ENCODE measurements at regions not wholly inside any gene's neighbourhood (a gene's known extent, or its start where the extent isn't known, plus 50 kb on each side); places are given as distances from the start of the nearest gene placed in this dataset.

- POLR2A ChIA-PET = no interaction called here
Observed at GRCh38 chr10:21034241-21034640, 137.1 kb upstream of the NEBL start.

GRCh38 chr10:21032587-21033319 is 135.6 kb upstream of the NEBL start:
- CTCF ChIA-PET = interaction anchor here (0.6 kb wide), 1 partner anchor 101 kb away, joined by 3 read pairs; no protein-coding TSS in a partner anchor
- POLR2A ChIA-PET = no interaction called here
- no peak for DNase-seq (ENCODE audit: extremely low spot score)
- no peak for TF ChIP-seq CTCF (IDR thresholded peaks at IDR 0.05; ENCODE audit: control extremely low read depth, extremely low read depth, low read depth, missing control alignments)

More at GRCh38 chr10:21034241-21034640, 137.1 kb upstream of the NEBL start:
- CTCF ChIA-PET = interaction anchor here (0.8 kb wide), 1 partner anchor 13 kb away, joined by 3 read pairs; no protein-coding TSS in a partner anchor
- no peak for TF ChIP-seq CTCF (IDR thresholded peaks at IDR 0.05; ENCODE audit: control extremely low read depth, extremely low read depth, low read depth, missing control alignments)
- no peak for DNase-seq (ENCODE audit: extremely low spot score)

- CTCF ChIA-PET = no interaction called here
- no peak for DNase-seq (ENCODE audit: extremely low spot score)
- POLR2A ChIA-PET = no interaction called here
- TF ChIP-seq CTCF (IDR thresholded peaks at IDR 0.05; ENCODE audit: control extremely low read depth, extremely low read depth, low read depth, missing control alignments) = no peak
Observed at GRCh38 chr10:21031232-21031795, 134.2 kb upstream of the NEBL start.

- ChIA-PET POLR2A (no interaction called here), CTCF (interaction anchor here (0.6 kb wide), 1 partner anchor 27 kb away, joined by 3 read pairs; no protein-coding TSS in a partner anchor)
- DNase-seq (ENCODE audit: extremely low spot score) = no peak
- TF ChIP-seq CTCF (IDR thresholded peaks at IDR 0.05; ENCODE audit: control extremely low read depth, extremely low read depth, low read depth, missing control alignments) = no peak
Observed at GRCh38 chr10:21030091-21030490, 133.0 kb upstream of the NEBL start.

- ChIA-PET CTCF (no interaction called here), POLR2A (no interaction called here)
Observed at GRCh38 chr10:21022821-21023220, 125.7 kb upstream of the NEBL start.

More at GRCh38 chr10:21022821-21023220, 125.7 kb upstream of the NEBL start:
- no peak for DNase-seq (ENCODE audit: extremely low spot score)
- TF ChIP-seq CTCF (IDR thresholded peaks at IDR 0.05; ENCODE audit: control extremely low read depth, extremely low read depth, low read depth, missing control alignments) = no peak

Data from GM10248 (cell line).